Fibroblast of lung (primary cell): ENCODE measurements at regions not wholly inside any gene's neighbourhood (a gene's known extent, or its start where the extent isn't known, plus 50 kb on each side); places are given as distances from the start of the nearest gene placed in this dataset.

Experiments
- DNase-seq, 2 donors: peaks; one replicate each; pipeline versions ENCODE4 v3.0.0 to v3.0.0-alpha.2; 2010; ENCODE audit warnings: low read depth in 2 of 2
- H2AFZ ChIP-seq: 2 replicates; pipeline ENCODE4 v1.5.1; 2012; ENCODE audit warnings: low read length, control low read depth, inconsistent platforms
- H3K27ac ChIP-seq: 2 replicates; pipeline ENCODE4 v1.5.1; 2011; ENCODE audit warnings: low read length, control low read depth; ENCODE audit not compliant: insufficient read depth
- H3K27me3 ChIP-seq: 2 replicates; pipeline ENCODE4 v1.5.1; 2011; ENCODE audit warnings: mild to moderate bottlenecking, low read length; ENCODE audit not compliant: control insufficient read depth, insufficient read depth
- H3K36me3 ChIP-seq: 2 replicates; pipeline ENCODE4 v1.5.1; 2011; ENCODE audit warnings: low read length; ENCODE audit not compliant: control insufficient read depth, insufficient read depth
- H3K4me1 ChIP-seq: 2 replicates; pipeline ENCODE4 v1.5.1; 2011; ENCODE audit warnings: low read length; ENCODE audit not compliant: control insufficient read depth, insufficient read depth; ENCODE audit errors: extremely low read depth
- H3K4me2 ChIP-seq: 2 replicates; pipeline ENCODE4 v1.5.1; 2011; ENCODE audit warnings: low read length, control low read depth; ENCODE audit not compliant: insufficient read depth; ENCODE audit errors: extremely low read depth
- H3K4me3 ChIP-seq, 4 experiments: fragments of 200-600 bp in 1 of 4; sonication (generic) in 1 of 4; replicated peaks in 1 of 4; 2 replicates each; pipeline ENCODE4 v1.5.1; 2011 to 2016; ENCODE audit warnings: low read length in 4 of 4, low read depth in 3 of 4, mild to moderate bottlenecking in 3 of 4, control low read depth in 2 of 4, inconsistent platforms in 1 of 4, mixed read lengths in 1 of 4; ENCODE audit not compliant: insufficient read depth in 1 of 4; ENCODE audit errors: control extremely low read depth in 1 of 4
- H3K79me2 ChIP-seq: 2 replicates; pipeline ENCODE4 v1.5.1; 2012; ENCODE audit warnings: mild to moderate bottlenecking, low read length, inconsistent platforms; ENCODE audit not compliant: control insufficient read depth, insufficient read depth
- H3K9ac ChIP-seq: 2 replicates; pipeline ENCODE4 v1.5.1; 2011; ENCODE audit warnings: mild to moderate bottlenecking, low read length, control low read depth; ENCODE audit not compliant: insufficient read depth
- H3K9me3 ChIP-seq: 2 replicates; pipeline ENCODE4 v1.5.1; 2012; ENCODE audit warnings: low read depth, low read length; ENCODE audit not compliant: control insufficient read depth, insufficient read depth
- H4K20me1 ChIP-seq: 2 replicates; pipeline ENCODE4 v1.5.1; 2011; ENCODE audit warnings: low read length; ENCODE audit not compliant: control insufficient read depth, insufficient read depth; ENCODE audit errors: extremely low read depth
- CTCF ChIP-seq, 2 donors: IDR thresholded peaks in 1 of 2; conservative IDR thresholded peaks in 1 of 2; 1 replicate in 1 of 2; 2 replicates in 1 of 2; pipeline ENCODE4 v1.5.1; 2011 to 2012; ENCODE audit warnings: low read length in 2 of 2, control low read depth in 1 of 2, inconsistent platforms in 1 of 2, low read depth in 1 of 2, mild to moderate bottlenecking in 1 of 2
- EZH2 ChIP-seq: IDR thresholded peaks from 2 replicates; pipeline ENCODE4 v1.5.1; 2012; ENCODE audit warnings: low read length, control low read depth, mild to moderate bottlenecking; ENCODE audit errors: missing control alignments

DNA sequence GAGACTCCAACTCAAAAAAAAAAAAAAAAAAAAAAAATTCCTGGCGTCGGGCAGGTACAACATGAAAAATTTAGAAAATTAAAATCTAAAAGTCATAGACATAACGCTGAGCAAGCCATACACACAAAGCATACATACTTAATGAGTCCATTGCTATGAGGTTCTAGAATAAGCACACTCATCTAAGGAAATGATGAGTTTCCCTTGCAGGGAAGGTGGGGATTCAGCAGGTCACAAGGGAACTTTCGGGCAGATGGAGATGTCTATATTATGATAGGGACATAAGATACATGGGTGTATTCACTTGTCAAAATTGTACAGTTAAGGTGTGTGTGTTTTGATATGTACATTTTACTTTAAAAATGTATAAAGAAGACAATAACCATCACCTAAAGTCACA is 120.2 kb upstream of the LIPC start:
- H3K9me3 ChIP-seq, result no peaks in the 10 kb centered on the region
- TF ChIP-seq EZH2, result no peak
- TF ChIP-seq CTCF (conservative IDR thresholded peaks at IDR 0.05 in 1 of 2, IDR thresholded peaks at IDR 0.05 in 1 of 2; ENCODE audit: low read depth in 1 of 2, low read length in 2 of 2), result no peak
- no peaks in the 10 kb centered on the region for H4K20me1 ChIP-seq
- no peak overlapping the region for H3K27ac ChIP-seq
- H3K36me3 ChIP-seq, result no peaks in the 10 kb centered on the region
- H3K79me2 ChIP-seq, result no peaks in the 10 kb centered on the region
- no peak overlapping the region for H3K9ac ChIP-seq
- no peaks in the 10 kb centered on the region for H3K27me3 ChIP-seq
- H3K4me1 ChIP-seq, result peaks cover 7% of the 10 kb centered on the region
- no peak for DNase-seq
- no peak overlapping the region for H2AFZ ChIP-seq
- H3K4me2 ChIP-seq, result no peak overlapping the region
- no peak overlapping the region for H3K4me3 ChIP-seq

DNA sequence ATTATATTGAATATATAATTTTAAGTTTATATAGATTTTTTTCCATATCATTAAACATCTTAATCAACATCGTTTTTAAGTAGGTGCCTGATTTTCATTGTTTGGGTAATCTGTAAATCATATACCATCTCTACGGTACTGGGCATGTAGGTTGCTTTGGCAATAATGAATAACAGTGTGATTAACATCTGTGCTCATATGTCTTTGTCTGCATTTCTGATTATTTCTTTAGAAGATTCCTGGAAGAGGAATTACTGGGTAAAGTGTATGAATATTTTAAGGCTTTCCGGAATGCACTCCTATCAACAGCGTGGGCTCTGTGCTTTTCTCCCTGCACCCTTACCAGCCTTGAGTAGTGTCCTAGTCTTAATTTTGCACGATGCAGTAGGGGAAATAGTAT is 119.8 kb upstream of the LIPC start:
- TF ChIP-seq CTCF (conservative IDR thresholded peaks at IDR 0.05 in 1 of 2, IDR thresholded peaks at IDR 0.05 in 1 of 2; ENCODE audit: low read depth in 1 of 2, low read length in 2 of 2), result no peak
- TF ChIP-seq EZH2, result no peak
- H3K4me3 ChIP-seq, result no peak overlapping the region
- peaks cover 7% of the 10 kb centered on the region for H3K4me1 ChIP-seq
- H3K4me2 ChIP-seq, result no peak overlapping the region
- peak in 1 of 2 donors; percentile 21 for DNase-seq
- H3K36me3 ChIP-seq, result no peaks in the 10 kb centered on the region
- no peak overlapping the region for H3K27ac ChIP-seq
- H3K79me2 ChIP-seq, result no peaks in the 10 kb centered on the region
- H3K9me3 ChIP-seq, result no peaks in the 10 kb centered on the region
- no peaks in the 10 kb centered on the region for H4K20me1 ChIP-seq
- H3K9ac ChIP-seq, result no peak overlapping the region
- no peaks in the 10 kb centered on the region for H3K27me3 ChIP-seq
- H2AFZ ChIP-seq, result no peak overlapping the region

- Histone ChIP-seq H3K9ac (no peak overlapping the region), H3K4me1 (no peaks in the 10 kb centered on the region), H3K4me2 (no peak overlapping the region), H3K27me3 (no peaks in the 10 kb centered on the region), H3K9me3 (no peaks in the 10 kb centered on the region), H3K4me3 (no peak overlapping the region), H3K27ac (no peak overlapping the region), H2AFZ (no peak overlapping the region), H4K20me1 (no peaks in the 10 kb centered on the region), H3K79me2 (no peaks in the 10 kb centered on the region), H3K36me3 (no peaks in the 10 kb centered on the region)
- TF ChIP-seq CTCF (conservative IDR thresholded peaks at IDR 0.05 in 1 of 2, IDR thresholded peaks at IDR 0.05 in 1 of 2; ENCODE audit: low read depth in 1 of 2, low read length in 2 of 2), result no peak
- TF ChIP-seq EZH2, result no peak
- no peak for DNase-seq
Measured at GRCh38 chr15:58313304-58313703, 118.5 kb upstream of the LIPC start.
